ENCODE measurements at regions not wholly inside any gene's neighbourhood (a gene's known extent, or its start where the extent isn't known, plus 50 kb on each side); places are given as distances from the start of the nearest gene placed in this dataset.

DNA sequence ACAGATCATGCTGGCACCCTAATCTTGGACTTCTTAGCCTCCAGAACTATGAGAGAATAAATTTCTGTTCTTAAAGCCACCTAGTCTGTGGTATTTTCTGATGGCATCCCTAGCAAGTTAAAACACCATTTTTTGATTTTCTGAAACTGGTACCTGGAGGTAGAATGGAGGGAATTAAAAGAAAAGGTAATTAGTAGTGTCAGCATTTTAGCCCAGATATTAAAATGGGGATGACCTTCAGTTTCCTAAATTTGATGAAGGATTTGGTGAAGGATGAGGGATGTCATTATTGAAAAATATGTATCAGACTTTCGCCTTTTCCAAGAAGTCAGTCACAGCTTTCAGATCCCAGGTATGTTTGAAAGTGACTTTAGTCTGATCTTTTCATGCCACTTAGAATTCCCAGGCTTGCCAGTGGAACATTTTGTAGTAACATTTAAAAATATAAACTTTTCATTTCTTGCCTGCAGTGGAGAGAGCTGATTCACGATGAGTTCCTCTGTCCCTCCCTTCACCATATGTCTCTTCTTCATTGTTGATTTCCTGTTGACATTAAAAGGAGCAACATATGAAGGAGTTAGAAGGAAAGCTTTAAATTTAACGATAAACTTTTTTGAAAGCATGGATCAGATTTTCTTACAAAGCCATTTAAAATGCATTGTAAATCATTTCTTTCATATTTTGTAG, 169.4 kb downstream of the SLIT2 start:
- H3K27me3 ChIP-seq (ENCODE audit: control insufficient read depth, insufficient read depth, low read length), result no peaks in the 10 kb centered on the region
- WGBS (ENCODE audit: insufficient coverage), result 100% methylated on average over 1 of the region's 3 CpGs
- no peaks in the 10 kb centered on the region for H3K36me3 Mint-ChIP-seq
- no peaks in the 10 kb centered on the region for H3K4me1 ChIP-seq (ENCODE audit: control insufficient read depth, insufficient read depth, low read length)
- H3K27ac ChIP-seq (ENCODE audit: low read length), result no peak overlapping the region
- no peak overlapping the region for H3K27ac Mint-ChIP-seq
- H3K4me3 Mint-ChIP-seq, result no peak overlapping the region
- peaks cover 4 to 6% of the 10 kb centered on the region in 2 donors for H3K27me3 Mint-ChIP-seq (ENCODE audit: low read depth in 2 of 2)
- intact Hi-C loops (cut with micrococcal nuclease), result no loop called here
- H3K4me3 ChIP-seq (ENCODE audit: low read length), result no peak overlapping the region
- TF ChIP-seq, protein P1, sequence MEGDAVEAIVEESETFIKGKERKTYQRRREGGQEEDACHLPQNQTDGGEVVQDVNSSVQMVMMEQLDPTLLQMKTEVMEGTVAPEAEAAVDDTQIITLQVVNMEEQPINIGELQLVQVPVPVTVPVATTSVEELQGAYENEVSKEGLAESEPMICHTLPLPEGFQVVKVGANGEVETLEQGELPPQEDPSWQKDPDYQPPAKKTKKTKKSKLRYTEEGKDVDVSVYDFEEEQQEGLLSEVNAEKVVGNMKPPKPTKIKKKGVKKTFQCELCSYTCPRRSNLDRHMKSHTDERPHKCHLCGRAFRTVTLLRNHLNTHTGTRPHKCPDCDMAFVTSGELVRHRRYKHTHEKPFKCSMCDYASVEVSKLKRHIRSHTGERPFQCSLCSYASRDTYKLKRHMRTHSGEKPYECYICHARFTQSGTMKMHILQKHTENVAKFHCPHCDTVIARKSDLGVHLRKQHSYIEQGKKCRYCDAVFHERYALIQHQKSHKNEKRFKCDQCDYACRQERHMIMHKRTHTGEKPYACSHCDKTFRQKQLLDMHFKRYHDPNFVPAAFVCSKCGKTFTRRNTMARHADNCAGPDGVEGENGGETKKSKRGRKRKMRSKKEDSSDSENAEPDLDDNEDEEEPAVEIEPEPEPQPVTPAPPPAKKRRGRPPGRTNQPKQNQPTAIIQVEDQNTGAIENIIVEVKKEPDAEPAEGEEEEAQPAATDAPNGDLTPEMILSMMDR (IDR thresholded peaks at IDR 0.05), result no peak
- DNase-seq, result no peak
- no peaks in the 10 kb centered on the region for H3K9me3 ChIP-seq (ENCODE audit: control insufficient read depth, insufficient read depth, low read length)
- H3K4me1 Mint-ChIP-seq, result peaks cover 0 to 8% of the 10 kb centered on the region in 2 donors
- ATAC-seq, result no peak
- no peaks in the 10 kb centered on the region for H3K9me3 Mint-ChIP-seq
- H3K36me3 ChIP-seq (ENCODE audit: control insufficient read depth, insufficient read depth, low read length), result no peaks in the 10 kb centered on the region

DNA sequence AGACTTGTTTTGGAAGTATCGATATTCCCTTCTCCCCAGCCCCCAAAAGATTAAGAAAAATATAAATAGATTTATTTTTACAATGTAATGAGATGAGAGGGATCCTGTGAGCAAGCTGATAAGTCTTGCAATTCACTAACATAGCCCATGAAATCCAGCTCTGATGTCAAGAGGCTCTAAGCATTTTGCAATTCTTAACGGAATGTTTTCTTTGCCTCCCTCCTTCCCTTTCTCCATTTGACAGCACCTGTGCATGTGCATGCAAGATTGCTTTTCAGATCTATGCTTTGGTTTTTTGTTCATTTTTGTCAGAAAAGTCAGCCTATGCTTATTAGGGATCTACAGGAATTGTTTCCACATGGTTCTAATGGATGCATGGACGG, 169.9 kb downstream of the SLIT2 start:
- ATAC-seq, result no peak
- H3K27me3 Mint-ChIP-seq (ENCODE audit: low read depth in 2 of 2), result peaks cover 6 to 8% of the 10 kb centered on the region in 2 donors
- 96% methylated on average over 2 of the region's 3 CpGs for WGBS (ENCODE audit: insufficient coverage)

DNA sequence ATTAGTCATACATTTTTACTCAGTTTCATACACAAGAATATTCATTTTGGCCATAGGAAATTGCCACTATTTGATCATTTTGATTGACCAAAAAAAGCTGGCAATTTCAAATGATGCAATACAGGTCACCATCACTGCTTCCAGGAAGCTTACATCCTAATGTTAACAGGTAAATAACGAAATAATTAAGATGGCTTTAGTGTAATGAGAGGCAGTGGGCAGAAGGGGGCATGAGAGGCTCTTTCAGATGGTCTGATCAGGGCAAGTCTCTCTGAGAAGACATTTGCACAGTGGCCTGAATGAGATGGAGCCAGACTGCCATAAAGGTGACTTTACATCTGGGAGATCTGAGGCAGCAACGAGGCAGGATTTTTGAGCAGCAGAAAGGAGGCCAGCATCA, 170.7 kb downstream of the SLIT2 start:
- Mint-ChIP-seq H3K27ac (no peak overlapping the region), H3K4me3 (no peak overlapping the region), H3K9me3 (no peaks in the 10 kb centered on the region), H3K36me3 (no peaks in the 10 kb centered on the region), H3K27me3 (ENCODE audit: low read depth in 2 of 2) (peaks cover 6 to 8% of the 10 kb centered on the region in 2 donors), H3K4me1 (peaks cover 0 to 8% of the 10 kb centered on the region in 2 donors)
- no peaks in the 10 kb centered on the region for H3K9me3 ChIP-seq (ENCODE audit: control insufficient read depth, insufficient read depth, low read length)
- H3K36me3 ChIP-seq (ENCODE audit: control insufficient read depth, insufficient read depth, low read length), result no peaks in the 10 kb centered on the region
- WGBS (ENCODE audit: insufficient coverage), result 25% methylated on average over 2 of the region's 2 CpGs
- H3K4me3 ChIP-seq (ENCODE audit: low read length), result no peak overlapping the region
- H3K27ac ChIP-seq (ENCODE audit: low read length), result no peak overlapping the region
- TF ChIP-seq, protein P1 (IDR thresholded peaks at IDR 0.05), result no peak
- ATAC-seq (peak; percentile 33 to 65 (median 60)), DNase-seq (peak in 1 of 2 donors; percentile 51)
- intact Hi-C loops (cut with micrococcal nuclease), result no loop called here
- no peaks in the 10 kb centered on the region for H3K4me1 ChIP-seq (ENCODE audit: control insufficient read depth, insufficient read depth, low read length)
- no peaks in the 10 kb centered on the region for H3K27me3 ChIP-seq (ENCODE audit: control insufficient read depth, insufficient read depth, low read length)

More for the DNA sequence above, 169.9 kb downstream of the SLIT2 start:
- Mint-ChIP-seq H3K4me1 (peaks cover 0 to 8% of the 10 kb centered on the region in 2 donors), H3K4me3 (no peak overlapping the region), H3K9me3 (no peaks in the 10 kb centered on the region), H3K36me3 (no peaks in the 10 kb centered on the region), H3K27ac (no peak overlapping the region)
- no peak for DNase-seq
- Histone ChIP-seq H3K36me3 (ENCODE audit: control insufficient read depth, insufficient read depth, low read length) (no peaks in the 10 kb centered on the region), H3K9me3 (ENCODE audit: control insufficient read depth, insufficient read depth, low read length) (no peaks in the 10 kb centered on the region), H3K4me1 (ENCODE audit: control insufficient read depth, insufficient read depth, low read length) (no peaks in the 10 kb centered on the region), H3K4me3 (ENCODE audit: low read length) (no peak overlapping the region), H3K27ac (ENCODE audit: low read length) (no peak overlapping the region), H3K27me3 (ENCODE audit: control insufficient read depth, insufficient read depth, low read length) (no peaks in the 10 kb centered on the region)
- TF ChIP-seq, protein P1 (IDR thresholded peaks at IDR 0.05), result no peak
- intact Hi-C loops (cut with micrococcal nuclease), result no loop called here

DNA sequence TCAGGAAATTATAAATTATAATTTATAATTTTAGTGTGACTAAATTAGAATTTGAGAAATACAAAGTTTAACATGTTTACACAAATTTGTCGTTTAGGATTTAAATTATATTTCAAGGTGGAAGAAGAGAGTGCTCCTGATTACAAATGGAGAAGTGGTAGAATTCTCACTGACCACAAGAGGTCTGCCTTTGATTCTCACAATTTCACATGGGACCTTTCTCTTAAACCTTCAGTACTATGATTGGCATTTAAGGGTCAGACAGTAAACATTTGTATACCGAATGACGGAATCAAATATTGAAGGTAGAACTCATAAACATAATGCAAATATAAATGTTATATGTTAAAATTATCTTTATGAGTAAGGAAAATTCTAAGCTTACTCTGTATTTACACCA, 171.7 kb downstream of the SLIT2 start:
- no peak overlapping the region for H3K4me3 ChIP-seq (ENCODE audit: low read length)
- no peaks in the 10 kb centered on the region for H3K9me3 ChIP-seq (ENCODE audit: control insufficient read depth, insufficient read depth, low read length)
- ATAC-seq, result no peak
- no peaks in the 10 kb centered on the region for H3K4me1 ChIP-seq (ENCODE audit: control insufficient read depth, insufficient read depth, low read length)
- intact Hi-C loops (cut with micrococcal nuclease), result no loop called here
- TF ChIP-seq, protein P1 (IDR thresholded peaks at IDR 0.05), result no peak
- no peaks in the 10 kb centered on the region for H3K9me3 Mint-ChIP-seq
- H3K4me3 Mint-ChIP-seq, result no peak overlapping the region
- no peaks in the 10 kb centered on the region for H3K36me3 ChIP-seq (ENCODE audit: control insufficient read depth, insufficient read depth, low read length)
- H3K27me3 Mint-ChIP-seq (ENCODE audit: low read depth in 2 of 2), result peaks cover 8 to 16% of the 10 kb centered on the region in 2 donors
- no peak for DNase-seq
- H3K4me1 Mint-ChIP-seq, result peaks cover 0 to 5% of the 10 kb centered on the region in 2 donors
- H3K36me3 Mint-ChIP-seq, result no peaks in the 10 kb centered on the region
- no peak overlapping the region for H3K27ac Mint-ChIP-seq
- no CpG with 5 or more reads among the region's 3 CpGs for WGBS (ENCODE audit: insufficient coverage)
- no peaks in the 10 kb centered on the region for H3K27me3 ChIP-seq (ENCODE audit: control insufficient read depth, insufficient read depth, low read length)
- no peak overlapping the region for H3K27ac ChIP-seq (ENCODE audit: low read length)

All from natural killer cell (primary cell).